PC-3 (cell line): ENCODE measurements at regions not wholly inside any gene's neighbourhood (a gene's known extent, or its start where the extent isn't known, plus 50 kb on each side); places are given as distances from the start of the nearest gene placed in this dataset.

Source experiments
- CTCF ChIP-seq: fragments of 300-600 bp; sonication (generic); conservative IDR thresholded peaks from 2 replicates; pipeline ENCODE4 v1.5.1; 2017; ENCODE audit warnings: antibody characterized with exemption, low read depth, mild to moderate bottlenecking, low read length
- EZH2 ChIP-seq: fragments of 300-600 bp; sonication (generic); IDR thresholded peaks from one replicate; pipeline ENCODE4 v1.6.1; 2017; ENCODE audit warnings: antibody characterized with exemption, mild to moderate bottlenecking, low read length; ENCODE audit not compliant: unreplicated experiment

- TF ChIP-seq EZH2 (no peak), CTCF (no peak)
Observed at GRCh38 chr20:4548552-4548951, 137.7 kb upstream of the PRNP start.
